ENCODE measurements at regions not wholly inside any gene's neighbourhood (a gene's known extent, or its start where the extent isn't known, plus 50 kb on each side); places are given as distances from the start of the nearest gene placed in this dataset.
A peak's percentile ranks its signal among the peaks of the same experiment; 100 is the strongest.
"Not testable (repeated sequence)": the region's sequence is repeated elsewhere in the genome, so short reads cannot be mapped to it uniquely, and the experiment has no call there.

DNA sequence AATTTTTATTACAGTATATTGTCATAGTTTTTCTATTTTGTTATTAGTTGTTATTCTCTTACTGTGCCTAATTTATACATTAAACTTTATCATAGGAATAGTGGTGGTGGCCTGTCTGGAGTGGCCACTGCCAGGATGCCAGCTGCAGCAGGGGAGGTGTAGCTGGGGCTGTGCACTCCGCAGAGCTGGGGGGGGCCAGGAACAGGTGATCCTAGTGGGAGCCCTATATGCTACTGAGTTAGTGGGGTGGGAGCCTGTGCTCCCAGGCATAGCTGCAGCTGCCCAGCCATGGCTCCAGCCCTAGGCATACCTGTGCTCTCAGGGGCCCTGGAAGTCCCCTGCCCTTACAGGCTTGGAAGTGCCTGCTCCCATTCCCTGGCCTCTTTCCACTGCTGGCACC is 638.1 kb upstream of the KCNMB2 start:
- Mint-ChIP-seq H3K27me3 (no peaks in the 10 kb centered on the region), H3K36me3 (ENCODE audit: low read depth) (no peaks in the 10 kb centered on the region), H3K9me3 (peaks cover 5% of the 10 kb centered on the region), H3K27ac (no peak overlapping the region), H3K4me3 (no peak overlapping the region), H3K4me1 (no peaks in the 10 kb centered on the region)
- ATAC-seq (replicated peaks): no peak

DNA sequence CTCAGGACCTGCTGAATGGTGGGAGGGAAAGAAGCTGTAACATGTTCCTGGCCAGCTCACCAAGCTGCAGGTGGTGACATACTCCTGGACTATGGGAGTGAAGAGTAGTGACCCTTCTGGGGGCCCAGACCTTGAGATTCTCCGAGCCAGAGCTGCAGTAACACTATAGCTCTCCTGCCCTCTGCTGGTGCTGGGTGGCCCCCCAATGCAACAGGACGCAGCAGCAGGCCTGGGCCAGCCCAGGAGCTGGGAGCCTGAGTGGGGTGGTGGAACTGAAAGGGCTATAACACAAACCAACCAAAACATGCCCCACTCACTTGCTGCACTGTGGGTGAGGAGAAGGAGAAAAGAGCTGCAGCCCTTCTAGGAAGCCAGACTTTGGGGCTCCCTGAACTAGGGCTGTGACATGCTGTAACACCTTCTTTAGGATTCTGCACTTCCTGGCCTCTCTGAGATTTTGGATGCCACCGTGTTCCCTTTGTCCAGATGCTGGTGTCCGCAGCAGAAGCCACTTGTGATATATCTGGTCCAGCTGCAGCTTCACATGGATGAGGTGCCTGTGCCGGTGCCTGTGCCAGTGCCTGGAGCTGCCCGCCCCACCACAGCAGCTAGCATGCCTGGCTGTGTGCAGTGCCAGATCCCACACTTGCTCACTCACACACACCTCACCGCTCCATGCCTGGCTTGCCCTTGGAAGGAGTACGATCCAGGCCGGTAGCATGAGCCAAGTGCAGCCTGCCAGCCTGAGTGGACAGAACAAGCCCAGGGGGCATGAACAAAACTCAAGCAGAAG is 636.8 kb upstream of the KCNMB2 start:
- no peak for ATAC-seq (replicated peaks)
- Mint-ChIP-seq H3K4me3 (no peak overlapping the region), H3K27me3 (no peaks in the 10 kb centered on the region), H3K36me3 (ENCODE audit: low read depth) (no peaks in the 10 kb centered on the region), H3K4me1 (no peaks in the 10 kb centered on the region), H3K27ac (no peak overlapping the region), H3K9me3 (peaks cover 5% of the 10 kb centered on the region)

DNA sequence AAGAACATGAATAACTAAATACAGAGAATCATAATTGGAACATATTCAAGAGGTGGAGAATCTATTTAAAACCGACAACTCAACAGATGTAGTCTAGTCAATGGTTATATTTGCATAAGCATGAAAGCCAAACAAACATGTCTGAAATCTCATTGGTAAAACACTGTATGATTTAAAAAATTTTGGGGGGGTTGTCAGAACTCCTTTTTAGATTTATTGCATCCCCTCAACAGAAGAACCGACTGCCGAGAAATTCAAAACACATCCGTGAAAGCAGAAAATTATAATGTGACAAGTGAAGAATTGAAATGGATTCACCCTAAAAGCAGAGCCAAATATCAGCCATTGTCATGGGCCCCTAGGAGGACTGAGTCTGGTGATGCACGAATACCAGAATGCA is 633.4 kb upstream of the KCNMB2 start:
- Mint-ChIP-seq H3K9me3 (peaks cover 5% of the 10 kb centered on the region), H3K4me1 (no peaks in the 10 kb centered on the region), H3K27me3 (no peaks in the 10 kb centered on the region), H3K27ac (no peak overlapping the region), H3K36me3 (ENCODE audit: low read depth) (no peaks in the 10 kb centered on the region), H3K4me3 (no peak overlapping the region)
- no peak for ATAC-seq (replicated peaks)

- no peaks in the 10 kb centered on the region for H3K36me3 Mint-ChIP-seq (ENCODE audit: low read depth)
- H3K27ac Mint-ChIP-seq: no peak overlapping the region
- peaks cover 5% of the 10 kb centered on the region for H3K9me3 Mint-ChIP-seq
- no peak for ATAC-seq (replicated peaks)
- H3K4me1 Mint-ChIP-seq: no peaks in the 10 kb centered on the region
- H3K4me3 Mint-ChIP-seq: no peak overlapping the region
- H3K27me3 Mint-ChIP-seq: no peaks in the 10 kb centered on the region
Measured at GRCh38 chr3:177904621-177905020, 631.6 kb upstream of the KCNMB2 start.

DNA sequence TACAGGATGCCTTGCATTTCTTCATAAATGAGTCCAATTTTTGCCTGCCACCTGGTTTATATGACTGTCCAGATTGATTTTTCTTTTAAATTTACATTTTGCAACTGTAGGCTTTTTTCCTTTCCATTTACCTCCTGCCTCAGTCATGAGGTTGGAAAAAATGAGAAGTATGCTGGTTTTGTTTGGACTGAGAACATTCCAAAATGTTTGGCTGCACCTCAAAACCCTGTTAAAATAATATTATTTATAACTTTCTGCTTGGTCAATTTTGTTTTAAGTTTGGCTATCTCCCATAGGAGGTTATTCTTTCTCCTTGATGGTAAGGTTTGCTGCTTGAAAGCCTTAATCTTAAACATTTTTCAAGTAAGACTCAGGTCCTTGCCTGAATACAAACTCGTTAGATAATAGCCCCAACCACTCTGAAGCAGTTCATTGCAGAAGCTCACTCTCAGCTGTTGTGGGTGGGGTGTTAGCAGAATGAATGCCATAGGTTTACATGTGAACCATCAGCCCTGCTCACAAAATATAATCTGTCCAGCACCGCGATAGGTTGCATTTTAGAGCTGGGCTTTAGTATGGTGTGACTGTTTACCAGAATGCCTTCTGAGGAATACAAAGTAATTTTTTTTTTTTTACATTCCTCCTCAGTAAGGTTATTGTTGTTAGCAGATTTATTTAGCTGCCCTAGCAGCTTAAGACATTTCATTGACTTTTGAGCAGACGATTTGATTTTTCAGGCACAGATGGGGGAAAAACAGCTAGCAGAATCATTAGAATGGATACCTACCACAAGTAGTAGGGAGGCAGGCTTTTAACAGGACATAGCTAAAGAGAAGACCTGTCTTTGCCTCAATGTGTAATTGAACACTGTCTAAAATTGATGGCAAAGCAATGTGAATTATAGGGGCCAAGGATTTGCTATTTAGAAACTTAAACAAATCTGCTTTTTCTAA is 630.8 kb upstream of the KCNMB2 start:
- Mint-ChIP-seq H3K27ac (no peak overlapping the region), H3K4me3 (no peak overlapping the region), H3K36me3 (ENCODE audit: low read depth) (no peaks in the 10 kb centered on the region), H3K27me3 (no peaks in the 10 kb centered on the region), H3K4me1 (no peaks in the 10 kb centered on the region), H3K9me3 (peaks cover under 1% of the 10 kb centered on the region)
- ATAC-seq (replicated peaks): no peak

DNA sequence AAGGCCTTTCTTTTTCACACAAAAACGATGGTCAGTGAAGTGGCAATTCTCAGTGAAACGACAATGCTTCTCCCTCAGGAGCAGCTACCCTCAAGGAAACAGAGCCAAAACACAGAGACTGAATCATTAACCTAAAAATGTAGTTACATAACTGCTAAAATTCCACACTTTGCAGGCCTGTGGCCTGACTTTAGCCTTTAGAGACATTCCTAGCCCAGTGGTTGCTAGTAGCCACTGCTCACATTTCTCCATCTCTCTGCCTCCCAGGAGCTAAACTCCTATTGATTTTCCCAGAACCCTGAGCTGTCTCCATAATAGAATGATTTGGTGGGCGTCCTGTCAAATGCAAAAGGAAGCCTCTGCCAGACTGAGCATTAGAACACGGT is 630.1 kb upstream of the KCNMB2 start:
- Mint-ChIP-seq H3K4me3 (no peak overlapping the region), H3K9me3 (no peaks in the 10 kb centered on the region), H3K4me1 (no peaks in the 10 kb centered on the region), H3K27me3 (no peaks in the 10 kb centered on the region), H3K36me3 (ENCODE audit: low read depth) (no peaks in the 10 kb centered on the region), H3K27ac (no peak overlapping the region)
- ATAC-seq (replicated peaks): no peak

DNA sequence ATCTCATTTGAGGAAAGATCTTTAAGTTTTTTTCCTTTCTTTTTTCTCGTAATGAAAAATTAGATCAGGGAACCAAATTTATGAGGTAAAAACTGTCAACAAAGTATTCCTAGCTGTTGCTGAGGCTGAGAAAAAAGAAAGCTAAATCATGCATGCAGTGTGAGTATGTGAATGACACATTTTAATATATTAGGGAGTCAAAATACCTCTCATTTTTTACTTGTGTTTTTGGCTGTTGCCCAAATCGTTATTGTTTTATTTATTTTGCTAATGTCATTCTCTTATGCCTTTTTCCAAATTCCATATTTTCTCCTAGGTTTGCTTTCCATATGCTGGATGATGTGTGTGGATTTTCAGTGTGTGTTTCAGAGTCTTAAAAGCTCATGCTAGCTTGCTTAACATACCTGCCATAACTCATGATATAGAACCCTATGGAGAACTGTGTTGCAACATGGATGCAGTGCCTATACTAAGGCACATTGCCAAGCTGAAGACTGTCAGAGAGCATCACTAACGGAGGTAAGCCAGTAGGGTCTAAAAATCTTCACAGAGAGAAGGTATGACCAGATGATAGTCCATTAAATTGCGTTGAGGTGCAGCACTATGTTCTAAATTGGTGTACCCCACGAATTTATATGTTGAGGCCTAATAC is 629.5 kb upstream of the KCNMB2 start:
- Mint-ChIP-seq H3K27ac (no peak overlapping the region), H3K4me3 (no peak overlapping the region), H3K27me3 (no peaks in the 10 kb centered on the region), H3K4me1 (no peaks in the 10 kb centered on the region), H3K9me3 (no peaks in the 10 kb centered on the region), H3K36me3 (ENCODE audit: low read depth) (no peaks in the 10 kb centered on the region)
- no peak for ATAC-seq (replicated peaks)

- not testable (repeated sequence) for H3K36me3 Mint-ChIP-seq (ENCODE audit: low read depth); H3K27ac Mint-ChIP-seq; H3K27me3 Mint-ChIP-seq; H3K9me3 Mint-ChIP-seq; H3K4me3 Mint-ChIP-seq; ATAC-seq (replicated peaks); H3K4me1 Mint-ChIP-seq
Measured at GRCh38 chr3:177909530-177909929, 626.7 kb upstream of the KCNMB2 start.

DNA sequence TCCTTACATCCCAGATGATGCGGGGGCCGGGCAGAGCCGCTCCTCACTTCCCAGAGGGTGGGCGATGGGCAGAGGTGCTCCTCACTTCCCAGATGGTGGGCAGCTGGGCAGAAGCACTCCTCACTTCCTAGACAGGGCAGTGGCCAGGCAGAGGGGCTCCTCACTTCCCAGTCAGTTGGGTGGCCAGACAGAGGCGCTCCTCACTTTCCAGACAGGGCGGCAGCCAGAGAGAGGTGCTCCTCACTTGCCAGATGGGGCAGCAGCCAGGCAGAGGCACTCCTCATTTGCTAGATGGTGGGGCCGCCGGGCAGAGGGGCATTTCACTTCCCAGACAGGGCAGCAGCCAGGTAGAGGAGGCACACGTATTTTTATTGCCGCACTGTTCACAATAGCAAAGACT is 622.0 kb upstream of the KCNMB2 start:
- Mint-ChIP-seq H3K27me3 (no peaks in the 10 kb centered on the region), H3K4me1 (no peaks in the 10 kb centered on the region), H3K27ac (no peak overlapping the region), H3K9me3 (no peaks in the 10 kb centered on the region), H3K4me3 (no peak overlapping the region), H3K36me3 (ENCODE audit: low read depth) (no peaks in the 10 kb centered on the region)
- ATAC-seq (replicated peaks): no peak

DNA sequence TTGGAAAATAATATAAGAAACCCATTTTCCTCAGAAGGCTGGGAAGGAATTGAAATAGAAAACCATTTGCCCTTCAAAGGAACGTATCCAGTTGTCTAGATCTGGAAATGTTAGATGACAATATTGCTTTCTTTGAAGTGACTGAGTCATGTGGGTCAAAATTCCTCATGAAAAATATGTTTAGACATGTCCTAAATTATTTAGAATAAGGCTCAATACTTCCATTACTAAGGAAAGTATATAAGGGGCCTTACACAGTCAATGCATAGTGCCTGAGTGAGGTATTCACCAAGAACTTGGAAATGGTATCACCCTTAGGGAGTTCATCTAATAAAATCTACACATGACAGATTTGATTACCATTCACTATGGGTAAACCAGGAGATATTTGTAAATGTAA is 619.8 kb upstream of the KCNMB2 start:
- no peaks in the 10 kb centered on the region for H3K27me3 Mint-ChIP-seq
- no peaks in the 10 kb centered on the region for H3K4me1 Mint-ChIP-seq
- no peak overlapping the region for H3K27ac Mint-ChIP-seq

DNA sequence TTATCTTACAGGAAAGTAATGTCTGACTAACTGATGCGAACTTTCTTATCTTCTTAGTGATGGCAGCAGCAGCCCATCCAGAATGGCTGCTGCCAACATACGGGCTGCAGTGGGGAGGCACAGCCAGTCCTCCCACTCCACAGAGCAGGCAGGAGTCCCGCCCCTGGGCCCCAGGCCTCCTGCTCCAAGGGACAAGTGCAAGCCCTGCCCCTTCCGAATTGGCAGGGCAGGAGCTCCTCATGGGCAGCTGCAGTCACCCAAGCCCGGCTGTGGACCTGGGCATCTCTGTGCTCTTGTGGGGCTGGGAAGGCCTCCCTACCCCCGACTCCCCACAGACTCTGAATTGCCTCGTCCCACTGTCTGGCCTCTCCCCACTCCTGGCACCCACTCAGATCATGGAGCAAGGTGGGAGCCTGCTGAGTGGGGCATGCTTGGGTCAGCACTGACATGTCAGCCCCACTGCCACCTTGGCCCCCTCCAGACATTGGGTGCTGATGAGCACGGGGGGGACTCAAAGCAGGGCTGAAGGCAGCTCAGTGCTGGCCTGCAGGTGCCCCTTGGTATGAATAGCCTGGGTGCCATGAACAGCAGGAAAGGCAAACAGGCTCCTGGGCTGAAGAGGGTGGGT is 618.9 kb upstream of the KCNMB2 start:
- Mint-ChIP-seq H3K36me3 (ENCODE audit: low read depth) (no peaks in the 10 kb centered on the region), H3K27ac (no peak overlapping the region), H3K9me3 (no peaks in the 10 kb centered on the region), H3K4me1 (no peaks in the 10 kb centered on the region), H3K27me3 (no peaks in the 10 kb centered on the region), H3K4me3 (no peak overlapping the region)
- no peak for ATAC-seq (replicated peaks)

More for the DNA sequence above, 619.8 kb upstream of the KCNMB2 start:
- ATAC-seq (replicated peaks): no peak
- no peak overlapping the region for H3K4me3 Mint-ChIP-seq
- H3K36me3 Mint-ChIP-seq (ENCODE audit: low read depth): no peaks in the 10 kb centered on the region
- no peaks in the 10 kb centered on the region for H3K9me3 Mint-ChIP-seq

GRCh38 chr3:177921153-177921552 is 615.1 kb upstream of the KCNMB2 start:
- H3K4me1 Mint-ChIP-seq: no peaks in the 10 kb centered on the region
- H3K27me3 Mint-ChIP-seq: no peaks in the 10 kb centered on the region
- no peak for ATAC-seq (replicated peaks)
- H3K9me3 Mint-ChIP-seq: peaks cover 4% of the 10 kb centered on the region
- no peaks in the 10 kb centered on the region for H3K36me3 Mint-ChIP-seq (ENCODE audit: low read depth)
- no peak overlapping the region for H3K4me3 Mint-ChIP-seq
- H3K27ac Mint-ChIP-seq: no peak overlapping the region

DNA sequence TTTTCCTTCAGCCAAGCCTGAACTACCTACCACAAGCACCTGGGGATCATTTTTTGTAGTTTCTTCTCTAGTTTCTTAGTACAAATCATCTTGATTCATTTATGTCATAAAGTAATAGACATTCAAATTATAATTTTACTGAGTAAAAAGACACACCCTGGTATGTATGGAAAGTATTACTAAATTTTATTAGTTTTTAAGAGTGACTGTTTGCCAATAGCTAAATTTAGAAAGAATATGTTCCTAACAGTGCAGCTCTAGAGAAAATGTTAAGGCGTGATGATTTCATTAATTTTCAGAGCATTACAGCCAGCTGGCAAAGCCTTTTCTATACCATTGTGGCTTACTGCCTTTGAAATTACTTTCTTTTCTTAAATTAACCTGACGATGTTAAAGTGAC is 612.0 kb upstream of the KCNMB2 start:
- H3K27me3 Mint-ChIP-seq: no peaks in the 10 kb centered on the region
- H3K4me1 Mint-ChIP-seq: peaks cover 9% of the 10 kb centered on the region
- H3K36me3 Mint-ChIP-seq (ENCODE audit: low read depth): no peaks in the 10 kb centered on the region
- peaks cover 4% of the 10 kb centered on the region for H3K9me3 Mint-ChIP-seq
- H3K4me3 Mint-ChIP-seq: no peak overlapping the region
- H3K27ac Mint-ChIP-seq: no peak overlapping the region
- ATAC-seq (replicated peaks): no peak

DNA sequence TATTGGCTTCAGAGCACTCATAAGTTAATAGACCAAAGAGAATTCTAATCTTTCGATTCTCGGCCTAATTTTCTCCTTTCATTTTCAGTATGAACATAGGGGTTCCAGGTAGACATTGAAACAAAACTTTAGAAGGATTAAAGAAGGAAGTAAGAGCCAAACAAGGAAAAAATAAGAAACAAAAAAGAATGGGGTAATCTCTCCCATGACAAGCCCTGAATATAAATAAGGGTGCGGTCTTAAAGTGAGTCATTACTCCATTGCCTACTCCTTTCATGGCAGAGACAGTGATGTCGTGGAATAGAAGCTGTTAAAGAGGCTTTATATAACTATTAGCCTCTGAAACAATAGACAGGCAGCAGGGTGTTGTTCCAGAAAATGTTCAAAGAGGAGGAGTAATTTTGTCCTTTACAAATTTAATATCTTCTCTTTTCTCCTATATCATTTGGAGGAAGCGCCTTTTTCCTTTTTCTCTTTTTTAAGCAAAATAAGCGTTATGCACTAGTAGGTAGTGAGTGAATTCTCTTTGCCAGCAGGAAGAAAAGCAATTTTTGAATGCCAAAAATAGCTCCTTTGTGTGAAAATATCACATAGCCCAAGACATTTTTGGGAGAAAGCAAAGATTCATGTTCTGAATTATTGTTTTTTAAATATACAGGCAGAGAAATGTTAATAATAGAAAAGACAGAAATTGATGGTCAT is 607.9 kb upstream of the KCNMB2 start:
- Mint-ChIP-seq H3K27me3 (no peaks in the 10 kb centered on the region), H3K9me3 (peaks cover 1% of the 10 kb centered on the region), H3K27ac (peak overlapping the region; percentile 79), H3K36me3 (ENCODE audit: low read depth) (no peaks in the 10 kb centered on the region), H3K4me3 (peak overlapping the region; percentile 26), H3K4me1 (peaks cover 14% of the 10 kb centered on the region)
- ATAC-seq (replicated peaks): peak; percentile 83
